DND-41 (cell line): ENCODE measurements at regions not wholly inside any gene's neighbourhood (a gene's known extent, or its start where the extent isn't known, plus 50 kb on each side); places are given as distances from the start of the nearest gene placed in this dataset.
"Not testable (repeated sequence)": the region's sequence is repeated elsewhere in the genome, so short reads cannot be mapped to it uniquely, and the experiment has no call there.

Source experiments
- ATAC-seq: fragments of 200-7000 bp; cut with Tn5 transposase; 3 replicates; pipeline ENCODE4 v1.9.1; 2021; ENCODE audit warnings: low read depth; ENCODE audit not compliant: insufficient read depth
- DNase-seq: peaks from one replicate; pipeline ENCODE4 v3.0.0-alpha.2; 2020
- H2AFZ ChIP-seq: 2 replicates; pipeline ENCODE4 v1.6.0; 2012; ENCODE audit warnings: low read depth, low read length
- H3K27ac ChIP-seq: 2 replicates; pipeline ENCODE4 v1.5.1; 2012; ENCODE audit warnings: low read length, inconsistent platforms
- H3K27me3 ChIP-seq: fragments of 200-600 bp; sonication (generic); 2 replicates; pipeline ENCODE4 v1.6.0; 2012; ENCODE audit warnings: low read length, mild to moderate bottlenecking, inconsistent platforms; ENCODE audit not compliant: insufficient read depth, poor library complexity
- H3K36me3 ChIP-seq: 2 replicates; pipeline ENCODE4 v1.5.1; 2012; ENCODE audit warnings: low read length, inconsistent platforms; ENCODE audit not compliant: insufficient read depth
- H3K4me1 ChIP-seq: 2 replicates; pipeline ENCODE4 v1.5.1; 2012; ENCODE audit warnings: mild to moderate bottlenecking, low read length; ENCODE audit not compliant: insufficient read depth
- H3K4me2 ChIP-seq: 2 replicates; pipeline ENCODE4 v1.6.0; 2012; ENCODE audit warnings: mild to moderate bottlenecking, moderate library complexity, low read length, inconsistent platforms; ENCODE audit not compliant: insufficient read depth
- H3K4me3 ChIP-seq, 2 experiments: fragments of 200-600 bp in 1 of 2; shearing (Covaris generic) in 1 of 2; 2 replicates each; pipeline ENCODE4 v1.5.1; 2012 to 2016; ENCODE audit warnings: inconsistent platforms in 2 of 2, low read length in 2 of 2, mild to moderate bottlenecking in 2 of 2, low read depth in 1 of 2, moderate library complexity in 1 of 2
- H3K79me2 ChIP-seq: 2 replicates; pipeline ENCODE4 v1.6.0; 2012; ENCODE audit warnings: low read length, inconsistent platforms; ENCODE audit not compliant: insufficient read depth
- H3K9ac ChIP-seq: 2 replicates; pipeline ENCODE4 v1.6.0; 2012; ENCODE audit warnings: low read depth, mild to moderate bottlenecking, inconsistent platforms, low read length, moderate library complexity
- H3K9me3 ChIP-seq: 2 replicates; pipeline ENCODE4 v1.5.1; 2012; ENCODE audit warnings: low read length, moderate library complexity, mild to moderate bottlenecking, inconsistent platforms; ENCODE audit not compliant: insufficient read depth, severe bottlenecking
- H4K20me1 ChIP-seq: 2 replicates; pipeline ENCODE4 v1.6.0; 2012; ENCODE audit warnings: low read length; ENCODE audit not compliant: insufficient read depth
- CTCF ChIP-seq: IDR thresholded peaks from 2 replicates; pipeline ENCODE4 v1.5.1; 2012; ENCODE audit warnings: borderline replicate concordance, low read length, moderate library complexity, mild to moderate bottlenecking; ENCODE audit not compliant: poor library complexity, severe bottlenecking; ENCODE audit errors: extremely low read depth
- EZH2 ChIP-seq: IDR thresholded peaks from 3 replicates; pipeline ENCODE4 v1.6.1; 2012; ENCODE audit warnings: borderline replicate concordance, low read depth, mild to moderate bottlenecking, moderate library complexity, low read length, inconsistent platforms; ENCODE audit not compliant: severe bottlenecking

GRCh38 chr12:111261911-111262676 is 106.8 kb downstream of the PHETA1 start:
- H3K9me3 ChIP-seq: no peaks in the 10 kb centered on the region
- no peaks in the 10 kb centered on the region for H3K4me1 ChIP-seq
- no peak overlapping the region for H3K4me3 ChIP-seq
- H3K36me3 ChIP-seq: no peaks in the 10 kb centered on the region
- no peaks in the 10 kb centered on the region for H3K79me2 ChIP-seq
- H4K20me1 ChIP-seq: no peaks in the 10 kb centered on the region
- no peak overlapping the region for H2AFZ ChIP-seq
- DNase-seq: no peak
- ATAC-seq: no peak
- no peak for TF ChIP-seq CTCF
- no peak for TF ChIP-seq EZH2
- H3K4me2 ChIP-seq: no peak overlapping the region
- H3K27me3 ChIP-seq: no peaks in the 10 kb centered on the region
- H3K27ac ChIP-seq: no peak overlapping the region
- H3K9ac ChIP-seq: no peak overlapping the region

DNA sequence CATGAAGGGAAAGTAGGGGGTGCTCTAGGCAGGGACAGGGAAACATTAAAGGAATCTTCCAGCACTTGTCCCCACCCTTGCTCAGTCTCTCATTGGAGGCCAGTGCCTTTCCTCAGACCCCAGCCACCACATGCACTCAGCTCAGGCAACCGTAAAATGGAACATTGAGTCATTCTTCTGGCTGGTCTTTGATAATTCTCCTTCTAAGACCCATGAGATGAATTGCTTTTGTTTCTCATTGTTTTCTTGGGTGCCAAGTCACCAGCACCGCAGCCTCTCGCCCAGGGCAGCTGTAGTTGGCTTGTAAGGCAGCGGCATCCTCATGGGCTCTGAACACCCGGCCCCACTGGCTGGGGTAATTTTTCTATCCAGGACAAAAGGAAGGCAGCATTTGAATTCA is 108.2 kb downstream of the PHETA1 start:
- Histone ChIP-seq H2AFZ (no peak overlapping the region), H3K4me1 (no peaks in the 10 kb centered on the region), H3K36me3 (no peaks in the 10 kb centered on the region), H4K20me1 (no peaks in the 10 kb centered on the region), H3K79me2 (no peaks in the 10 kb centered on the region), H3K9ac (no peak overlapping the region), H3K4me3 (no peak overlapping the region), H3K4me2 (no peak overlapping the region), H3K9me3 (no peaks in the 10 kb centered on the region), H3K27ac (no peak overlapping the region), H3K27me3 (no peaks in the 10 kb centered on the region)
- ATAC-seq: no peak
- no peak for TF ChIP-seq EZH2
- no peak for TF ChIP-seq CTCF
- no peak for DNase-seq

GRCh38 chr12:111259231-111259630 is 109.7 kb downstream of the PHETA1 start:
- ATAC-seq: no peak
- H4K20me1 ChIP-seq: no peaks in the 10 kb centered on the region

GRCh38 chr12:111258081-111258480 is 110.8 kb downstream of the PHETA1 start:
- not testable (repeated sequence) for H3K27me3 ChIP-seq, ATAC-seq, H3K9me3 ChIP-seq, H3K27ac ChIP-seq, H3K4me2 ChIP-seq, H4K20me1 ChIP-seq, DNase-seq, H3K4me3 ChIP-seq, H3K79me2 ChIP-seq, H2AFZ ChIP-seq, H3K36me3 ChIP-seq, H3K4me1 ChIP-seq, H3K9ac ChIP-seq

More at GRCh38 chr12:111259231-111259630, 109.7 kb downstream of the PHETA1 start:
- Histone ChIP-seq H3K79me2 (no peaks in the 10 kb centered on the region), H3K9ac (no peak overlapping the region), H3K4me1 (no peaks in the 10 kb centered on the region), H3K4me2 (no peak overlapping the region), H3K4me3 (no peak overlapping the region), H3K9me3 (no peaks in the 10 kb centered on the region), H2AFZ (no peak overlapping the region), H3K27ac (no peak overlapping the region), H3K27me3 (no peaks in the 10 kb centered on the region), H3K36me3 (no peaks in the 10 kb centered on the region)
- no peak for DNase-seq
- no peak for TF ChIP-seq EZH2
- TF ChIP-seq CTCF: no peak
